ENCODE measurements at regions not wholly inside any gene's neighbourhood (a gene's known extent, or its start where the extent isn't known, plus 50 kb on each side); places are given as distances from the start of the nearest gene placed in this dataset.

GRCh38 chr4:58119298-58119697 lies 1009.1 kb upstream of the IGFBP7 start (continued):
- no peak for TF ChIP-seq ZNF687 (IDR thresholded peaks at IDR 0.05)

- POLR2A ChIA-PET: no interaction called here
- Histone ChIP-seq H3K9ac (ENCODE audit: control insufficient read depth, insufficient read depth, low read length) (no peak overlapping the region), H4K20me1 (ENCODE audit: control insufficient read depth, insufficient read depth) (no peaks in the 10 kb centered on the region), H2AFZ (ENCODE audit: control insufficient read depth, low read depth, low read length) (no peak overlapping the region), H3K9me3 (replicated peaks; ENCODE audit: control insufficient read depth, insufficient read depth, low read length) (no peaks in the 10 kb centered on the region), H3K79me2 (ENCODE audit: control insufficient read depth, insufficient read depth, low read length) (no peaks in the 10 kb centered on the region), H3K36me3 (ENCODE audit: control insufficient read depth in 2 of 2, insufficient read depth in 2 of 2, low read length in 1 of 2) (no peaks in the 10 kb centered on the region), H3K4me2 (ENCODE audit: control insufficient read depth, insufficient read depth) (no peak overlapping the region), H3K27ac (ENCODE audit: control insufficient read depth, insufficient read depth) (no peak overlapping the region), H3K27me3 (replicated peaks in 1 of 2; ENCODE audit: control insufficient read depth in 2 of 2, insufficient read depth in 2 of 2, low read length in 1 of 2) (no peaks in the 10 kb centered on the region), H3K4me1 (ENCODE audit: control insufficient read depth, insufficient read depth, low read length) (no peaks in the 10 kb centered on the region), H3K4me3 (no peak overlapping the region)
- TF ChIP-seq MLLT1 (IDR thresholded peaks at IDR 0.05) (no peak), IRF5 (IDR thresholded peaks at IDR 0.05; ENCODE audit: borderline replicate concordance) (no peak), TCF12 (IDR thresholded peaks at IDR 0.05; ENCODE audit: low read depth, low read length) (no peak), SMARCA5 (IDR thresholded peaks at IDR 0.05) (no peak), SREBF1 (IDR thresholded peaks at IDR 0.05; ENCODE audit: low read length) (no peak), CHD4 (IDR thresholded peaks at IDR 0.05) (no peak), KLF5 (IDR thresholded peaks at IDR 0.05; ENCODE audit: partially characterized antibody) (no peak), FOXM1 (IDR thresholded peaks at IDR 0.05; ENCODE audit: low read depth, low read length) (no peak), EED (IDR thresholded peaks at IDR 0.05; ENCODE audit: low read depth) (no peak), ZNF622 (IDR thresholded peaks at IDR 0.05) (no peak), RAD51 (IDR thresholded peaks at IDR 0.05) (no peak), CBX5 (IDR thresholded peaks at IDR 0.05; ENCODE audit: low read depth) (no peak), IRF4 (IDR thresholded peaks at IDR 0.05; ENCODE audit: low read depth, low read length) (no peak), PAX8 (IDR thresholded peaks at IDR 0.05) (no peak)
- SMC1A ChIA-PET (ENCODE audit: uncharacterized antibody, unreplicated experiment): no interaction called here
- no peak for DNase-seq (ENCODE audit: low read depth, low spot score)
- no TSS peak for BruUV-seq (replicated peaks)
- FAIRE-seq: no peak
- no peak for ATAC-seq
- WGBS (ENCODE audit: insufficient coverage, insufficient replicate concordance, low lambda C conversion rate, missing lambda C conversion rate): 23% methylated on average over 2 of the region's 2 CpGs
- RAD21 ChIA-PET (ENCODE audit: unreplicated experiment): no interaction called here
- in situ Hi-C loops (cut with MboI): no loop called here
- CTCF ChIA-PET: no interaction called here
- intact Hi-C loops (cut with micrococcal nuclease; ENCODE audit: unreplicated experiment): no loop called here
Observed at GRCh38 chr4:58113126-58113525, 1002.9 kb upstream of the IGFBP7 start.

All from GM12878 (cell line).